ENCODE measurements at regions not wholly inside any gene's neighbourhood (a gene's known extent, or its start where the extent isn't known, plus 50 kb on each side); places are given as distances from the start of the nearest gene placed in this dataset.

GRCh38 chr5:60535951-60536350 is 164.0 kb downstream of the DEPDC1B start:
- no peaks in the 10 kb centered on the region for H4K20me1 ChIP-seq (replicated peaks; ENCODE audit: control insufficient read depth, extremely low read depth, insufficient read depth, low read length)
- intact Hi-C loops (cut with micrococcal nuclease) (no loop called here), dilution Hi-C loops (cut with MboI; ENCODE audit: extremely low pct_ligation_motif_present, low sequenced_read_pairs) (no loop called here)
- H3K27ac ChIP-seq (ENCODE audit: insufficient read depth, low read depth, low read length) = no peak overlapping the region
- no peak overlapping the region for H2AFZ ChIP-seq (ENCODE audit: low read depth, low read length)
- no peak overlapping the region for H3K4me2 ChIP-seq (ENCODE audit: insufficient read depth, low read length)
- no peak overlapping the region for H3K4me3 ChIP-seq (replicated peaks in 1 of 3; ENCODE audit: insufficient read depth in 1 of 3, low read depth in 1 of 3, low read length in 3 of 3)
- H3K36me3 ChIP-seq (ENCODE audit: control insufficient read depth in 2 of 2, extremely low read depth in 1 of 2, insufficient read depth in 2 of 2, low read length in 2 of 2) = no peaks in the 10 kb centered on the region
- DNase-seq (ENCODE audit: low read depth, low spot score) (no peak), FAIRE-seq (no peak)
- POLR2A ChIA-PET = no interaction called here
- H3K79me2 ChIP-seq (ENCODE audit: control insufficient read depth, insufficient read depth, low read length) = no peaks in the 10 kb centered on the region
- no peaks in the 10 kb centered on the region for H3K4me1 ChIP-seq (ENCODE audit: control insufficient read depth, extremely low read depth, insufficient read depth, low read length)
- no TSS peak for BruUV-seq (replicated peaks)
- H3K9ac ChIP-seq (replicated peaks; ENCODE audit: extremely low read depth, insufficient read depth, low read length) = no peak overlapping the region
- no peaks in the 10 kb centered on the region for H3K9me1 ChIP-seq (replicated peaks; ENCODE audit: control insufficient read depth, extremely low read depth, insufficient read depth, low read length)
- H3K27me3 ChIP-seq (ENCODE audit: control insufficient read depth in 2 of 2, insufficient read depth in 2 of 2, low read length in 2 of 2) = no peaks in the 10 kb centered on the region
- no peak for TF ChIP-seq MYC (IDR thresholded peaks at IDR 0.05; ENCODE audit: low read depth, low read length)
- no peak for TF ChIP-seq EZH2 (IDR thresholded peaks at IDR 0.05; ENCODE audit: borderline replicate concordance, low read depth, low read length, severe bottlenecking)
- TF ChIP-seq MAX (IDR thresholded peaks at IDR 0.05; ENCODE audit: insufficient read depth, insufficient read length) = no peak
- no peak for TF ChIP-seq POLR2A (IDR thresholded peaks at IDR 0.05; ENCODE audit: low read depth, low read length)
- no peak for TF ChIP-seq POLR2AphosphoS5 (IDR thresholded peaks at IDR 0.05; ENCODE audit: insufficient read depth, low read depth, low read length)
- no peak for TF ChIP-seq FOS (IDR thresholded peaks at IDR 0.05; ENCODE audit: borderline replicate concordance, insufficient read depth, low read length)
- no peak for TF ChIP-seq JUN (IDR thresholded peaks at IDR 0.05; ENCODE audit: borderline replicate concordance, insufficient read depth, insufficient read length, low read depth)
- no peak for TF ChIP-seq GATA2 (IDR thresholded peaks at IDR 0.05; ENCODE audit: insufficient read depth, insufficient read length, low read depth, low read length)
- no peak for TF ChIP-seq CTCF (IDR thresholded peaks at IDR 0.05; ENCODE audit: extremely low read depth in 1 of 2, insufficient read depth in 1 of 2, low read depth in 1 of 2, low read length in 2 of 2)
- H3K9me3 ChIP-seq (replicated peaks; ENCODE audit: control insufficient read depth, insufficient read depth, low read length) = no peaks in the 10 kb centered on the region
- CTCF ChIA-PET = interaction anchor here (0.9 kb wide), 1 partner anchor 16 kb away, joined by 3 read pairs; no protein-coding TSS in a partner anchor

Data from endothelial cell of umbilical vein (primary cell).